Activated T-cell treated with anti-CD3 and anti-CD28 coated beads, Interleukin-2, amount 50 U/mL, for 1 hour (primary cell): ENCODE measurements at regions not wholly inside any gene's neighbourhood (a gene's known extent, or its start where the extent isn't known, plus 50 kb on each side); places are given as distances from the start of the nearest gene placed in this dataset.

ENCODE experiments used
- DNase-seq: peaks from one replicate; pipeline ENCODE4 v3.0.0-alpha.2; 2020

- no peak for DNase-seq
Measured at GRCh38 chr15:46329876-46330275, 695.0 kb downstream of the SQOR start.

- DNase-seq: no peak
Measured at GRCh38 chr15:46331546-46331945, 696.7 kb downstream of the SQOR start.

GRCh38 chr15:46343196-46343935 is 708.5 kb downstream of the SQOR start:
- no peak for DNase-seq

- DNase-seq: no peak
Measured at GRCh38 chr15:46344115-46344724, 709.4 kb downstream of the SQOR start.

- no peak for DNase-seq
Measured at GRCh38 chr15:46344915-46345314, 710.1 kb downstream of the SQOR start.

GRCh38 chr15:46354443-46354842 is 719.6 kb downstream of the SQOR start:
- DNase-seq: no peak

- DNase-seq: no peak
Measured at GRCh38 chr15:46365572-46365971, 730.7 kb downstream of the SQOR start.

GRCh38 chr15:46366360-46367007 is 731.7 kb downstream of the SQOR start:
- DNase-seq: no peak

GRCh38 chr15:46383978-46384377 is 749.1 kb downstream of the SQOR start:
- no peak for DNase-seq

- no peak for DNase-seq
Measured at GRCh38 chr15:46386356-46386755, 751.5 kb downstream of the SQOR start.

GRCh38 chr15:46389739-46390138 is 754.9 kb downstream of the SQOR start:
- DNase-seq: no peak

- DNase-seq: no peak
Measured at GRCh38 chr15:46394463-46394862, 759.6 kb downstream of the SQOR start.

GRCh38 chr15:46408312-46408711 is 773.5 kb downstream of the SQOR start:
- no peak for DNase-seq

GRCh38 chr15:46409841-46410301 is 775.0 kb downstream of the SQOR start:
- DNase-seq: no peak

- DNase-seq: no peak
Measured at GRCh38 chr15:46410705-46411104, 775.9 kb downstream of the SQOR start.

GRCh38 chr15:46411900-46412299 is 777.1 kb downstream of the SQOR start:
- no peak for DNase-seq

- DNase-seq: no peak
Measured at GRCh38 chr15:46413799-46414198, 779.0 kb downstream of the SQOR start.

- no peak for DNase-seq
Measured at GRCh38 chr15:46416544-46416943, 781.7 kb downstream of the SQOR start.

- no peak for DNase-seq
Measured at GRCh38 chr15:46420990-46421389, 786.2 kb downstream of the SQOR start.

- no peak for DNase-seq
Measured at GRCh38 chr15:46441294-46442062, 806.6 kb downstream of the SQOR start.

GRCh38 chr15:46442184-46442583 is 807.4 kb downstream of the SQOR start:
- no peak for DNase-seq

- no peak for DNase-seq
Measured at GRCh38 chr15:46442901-46443590, 808.2 kb downstream of the SQOR start.
